ENCODE measurements at regions not wholly inside any gene's neighbourhood (a gene's known extent, or its start where the extent isn't known, plus 50 kb on each side); places are given as distances from the start of the nearest gene placed in this dataset.

- no TSS peak for BruUV-seq (replicated peaks)
Observed at GRCh38 chr6:44020664-44021425, 106.4 kb downstream of the MRPL14 start.

DNA sequence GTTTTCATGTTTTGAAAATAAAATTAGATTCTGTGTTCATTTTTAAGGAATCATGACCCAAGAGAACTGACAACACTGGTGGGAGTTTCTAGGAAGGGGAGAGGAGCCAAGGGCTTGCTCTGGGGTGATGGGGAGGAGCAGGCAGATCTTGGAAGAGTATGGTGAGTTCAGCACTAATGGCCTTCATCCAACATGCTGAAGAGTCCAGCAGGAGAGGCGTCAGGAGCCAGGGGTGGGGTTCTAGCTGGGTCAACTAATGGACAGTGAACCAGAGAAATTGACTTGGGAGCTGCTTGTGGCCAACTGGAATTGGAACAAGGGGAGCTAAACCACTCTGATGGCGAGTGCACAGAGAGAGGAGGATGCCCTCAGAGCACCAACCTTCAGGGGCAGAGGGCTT lies 107.1 kb downstream of the MRPL14 start:
- H3K9me3 ChIP-seq (ENCODE audit: low read length): no peaks in the 10 kb centered on the region
- H4K20me1 ChIP-seq (ENCODE audit: insufficient read depth, low read length): no peaks in the 10 kb centered on the region
- no peak for ATAC-seq
- no TSS peak for BruUV-seq (replicated peaks)
- H2AFZ ChIP-seq (ENCODE audit: low read length): no peak overlapping the region
- H3K36me3 ChIP-seq (replicated peaks in 1 of 2; ENCODE audit: control insufficient read depth in 1 of 2, insufficient read depth in 2 of 2, low read length in 2 of 2): no peaks in the 10 kb centered on the region
- no peak overlapping the region for H3K4me3 ChIP-seq (replicated peaks in 1 of 3; ENCODE audit: insufficient read depth in 1 of 3, low read depth in 2 of 3, low read length in 3 of 3)
- H3K4me1 ChIP-seq (ENCODE audit: insufficient read depth, low read length): no peaks in the 10 kb centered on the region
- H3K79me2 ChIP-seq (ENCODE audit: insufficient read depth, low read length): no peaks in the 10 kb centered on the region
- H3K27me3 ChIP-seq (ENCODE audit: control insufficient read depth in 1 of 2, insufficient read depth in 2 of 2, low read length in 2 of 2): peaks cover 4 to 20% of the 10 kb centered on the region in 2 experiments; a peak in 4 of 5 replicates
- H3K4me2 ChIP-seq (ENCODE audit: low read depth, low read length): no peak overlapping the region
- H3K27ac ChIP-seq (ENCODE audit: extremely low read length, insufficient read depth, low read length): no peak overlapping the region
- WGBS (ENCODE audit: low lambda C conversion rate): 31% methylated on average over 2 of the region's 2 CpGs
- TF ChIP-seq PHF8 (CRISPR knock-in tag; IDR thresholded peaks at IDR 0.05): no peak
- TF ChIP-seq ZSCAN20 (CRISPR knock-in tag; IDR thresholded peaks at IDR 0.05; ENCODE audit: borderline replicate concordance): no peak
- no peak for TF ChIP-seq E2F1 (CRISPR knock-in tag; IDR thresholded peaks at IDR 0.05)
- no peak for TF ChIP-seq ZNF577 (CRISPR knock-in tag; IDR thresholded peaks at IDR 0.05; ENCODE audit: borderline replicate concordance, low read depth)
- no peak for TF ChIP-seq CCDC6 (CRISPR knock-in tag; IDR thresholded peaks at IDR 0.05)
- no peak for TF ChIP-seq SYNCRIP (IDR thresholded peaks at IDR 0.05; ENCODE audit: insufficient read depth, low read depth, low read length)
- TF ChIP-seq, protein P1, sequence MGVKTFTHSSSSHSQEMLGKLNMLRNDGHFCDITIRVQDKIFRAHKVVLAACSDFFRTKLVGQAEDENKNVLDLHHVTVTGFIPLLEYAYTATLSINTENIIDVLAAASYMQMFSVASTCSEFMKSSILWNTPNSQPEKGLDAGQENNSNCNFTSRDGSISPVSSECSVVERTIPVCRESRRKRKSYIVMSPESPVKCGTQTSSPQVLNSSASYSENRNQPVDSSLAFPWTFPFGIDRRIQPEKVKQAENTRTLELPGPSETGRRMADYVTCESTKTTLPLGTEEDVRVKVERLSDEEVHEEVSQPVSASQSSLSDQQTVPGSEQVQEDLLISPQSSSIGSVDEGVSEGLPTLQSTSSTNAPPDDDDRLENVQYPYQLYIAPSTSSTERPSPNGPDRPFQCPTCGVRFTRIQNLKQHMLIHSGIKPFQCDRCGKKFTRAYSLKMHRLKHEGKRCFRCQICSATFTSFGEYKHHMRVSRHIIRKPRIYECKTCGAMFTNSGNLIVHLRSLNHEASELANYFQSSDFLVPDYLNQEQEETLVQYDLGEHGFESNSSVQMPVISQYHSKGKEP (CRISPR knock-in tag; IDR thresholded peaks at IDR 0.05): no peak
- TF ChIP-seq TBP (CRISPR knock-in tag; IDR thresholded peaks at IDR 0.05): no peak
- TF ChIP-seq ZBTB34 (CRISPR knock-in tag; IDR thresholded peaks at IDR 0.05): no peak
- TF ChIP-seq SNAI1 (CRISPR knock-in tag; IDR thresholded peaks at IDR 0.05; ENCODE audit: borderline replicate concordance): no peak
- no peak for TF ChIP-seq SRSF1 (optimal IDR thresholded peaks at IDR 0.05; ENCODE audit: low read depth, low read length)
- ChIA-PET POLR2A (interaction anchor here (1.6 kb wide), 1 partner anchor 30 kb away, joined by 3 read pairs; no protein-coding TSS in a partner anchor), CTCF (ENCODE audit: low intra/inter-chr PET ratio, low total read pairs) (no interaction called here)
- FAIRE-seq: no peak
- intact Hi-C loops (cut with micrococcal nuclease; ENCODE audit: unreplicated experiment): no loop called here
- in situ Hi-C loops (cut with HindIII; ENCODE audit: extremely low pct_ligation_motif_present, low pct_unique_long_range_greater_than_20kb): no loop called here
- H3K9ac ChIP-seq (ENCODE audit: insufficient read depth, low read depth, low read length): no peak overlapping the region
- DNase-seq (ENCODE audit: low spot score): no peak

More at GRCh38 chr6:44020664-44021425, 106.4 kb downstream of the MRPL14 start:
- no peaks in the 10 kb centered on the region for H3K9me3 ChIP-seq (ENCODE audit: low read length)
- H3K4me1 ChIP-seq (ENCODE audit: insufficient read depth, low read length): no peaks in the 10 kb centered on the region
- H3K4me3 ChIP-seq (replicated peaks in 1 of 3; ENCODE audit: insufficient read depth in 1 of 3, low read depth in 2 of 3, low read length in 3 of 3): no peak overlapping the region
- DNase-seq (ENCODE audit: low spot score) (no peak), ATAC-seq (no peak), FAIRE-seq (no peak)
- 56% methylated on average over 12 of the region's 12 CpGs for WGBS (ENCODE audit: low lambda C conversion rate)
- peaks cover 4 to 20% of the 10 kb centered on the region in 2 experiments; a peak in 4 of 5 replicates for H3K27me3 ChIP-seq (ENCODE audit: control insufficient read depth in 1 of 2, insufficient read depth in 2 of 2, low read length in 2 of 2)
- in situ Hi-C loops (cut with HindIII; ENCODE audit: extremely low pct_ligation_motif_present, low pct_unique_long_range_greater_than_20kb) (no loop called here), intact Hi-C loops (cut with micrococcal nuclease; ENCODE audit: unreplicated experiment) (no loop called here)
- no peak overlapping the region for H3K4me2 ChIP-seq (ENCODE audit: low read depth, low read length)
- no peak overlapping the region for H2AFZ ChIP-seq (ENCODE audit: low read length)
- H3K79me2 ChIP-seq (ENCODE audit: insufficient read depth, low read length): no peaks in the 10 kb centered on the region
- H3K36me3 ChIP-seq (replicated peaks in 1 of 2; ENCODE audit: control insufficient read depth in 1 of 2, insufficient read depth in 2 of 2, low read length in 2 of 2): no peaks in the 10 kb centered on the region
- H4K20me1 ChIP-seq (ENCODE audit: insufficient read depth, low read length): no peaks in the 10 kb centered on the region
- TF ChIP-seq ZNF263 (CRISPR knock-in tag; IDR thresholded peaks at IDR 0.05) (no peak), ZNF879 (CRISPR knock-in tag; IDR thresholded peaks at IDR 0.05) (no peak), SALL1 (CRISPR knock-in tag; IDR thresholded peaks at IDR 0.05) (no peak), HIVEP1 (CRISPR knock-in tag; IDR thresholded peaks at IDR 0.05) (no peak), ZNF737 (CRISPR knock-in tag; IDR thresholded peaks at IDR 0.05; ENCODE audit: borderline replicate concordance) (no peak), ONECUT2 (CRISPR knock-in tag; IDR thresholded peaks at IDR 0.05) (no peak), YY1 (IDR thresholded peaks at IDR 0.05; ENCODE audit: insufficient read depth, insufficient replicate concordance, low read depth, low read length) (no peak), CREB1 (IDR thresholded peaks at IDR 0.05) (peak; percentile 59; the same call in 1 of the 2 replicates), CREB1 (CRISPR knock-in tag; IDR thresholded peaks at IDR 0.05) (no peak)
- ChIA-PET POLR2A (interaction anchor here (1.6 kb wide), 1 partner anchor 30 kb away, joined by 3 read pairs; no protein-coding TSS in a partner anchor), CTCF (ENCODE audit: low intra/inter-chr PET ratio, low total read pairs) (no interaction called here)
- H3K27ac ChIP-seq (ENCODE audit: extremely low read length, insufficient read depth, low read length): no peak overlapping the region
- H3K9ac ChIP-seq (ENCODE audit: insufficient read depth, low read depth, low read length): no peak overlapping the region
